Neural cell (in vitro differentiated cells): ENCODE measurements at regions not wholly inside any gene's neighbourhood (a gene's known extent, or its start where the extent isn't known, plus 50 kb on each side); places are given as distances from the start of the nearest gene placed in this dataset.

Source experiments
- H2AFZ ChIP-seq: fragments of 200-600, 300-800 bp; sonication (generic), shearing (Covaris generic); 2 replicates; pipeline ENCODE4 v1.6.0; 2014; ENCODE audit warnings: low read depth, mild to moderate bottlenecking, antibody characterized with exemption, low read length, moderate library complexity
- H3F3A ChIP-seq: fragments of 200-600 bp; shearing (Covaris generic); 2 replicates; pipeline ENCODE4 v1.6.1; 2016; ENCODE audit warnings: mild to moderate bottlenecking, moderate library complexity, mixed read lengths, antibody characterized with exemption, low read length; ENCODE audit not compliant: insufficient read depth, poor library complexity, severe bottlenecking
- H3K27ac ChIP-seq: fragments of 200-600, 300-800 bp; sonication (generic), shearing (Covaris generic); 2 replicates; pipeline ENCODE4 v1.5.1; 2014; ENCODE audit warnings: mild to moderate bottlenecking, low read length, moderate library complexity
- H3K27me3 ChIP-seq: fragments of 300-800, 200-600 bp; sonication (generic), shearing (Covaris generic); 2 replicates; pipeline ENCODE4 v1.6.0; 2014; ENCODE audit warnings: mild to moderate bottlenecking, low read depth, low read length, moderate library complexity; ENCODE audit not compliant: insufficient read depth
- H3K36me3 ChIP-seq: fragments of 300-800, 200-600 bp; sonication (generic), shearing (Covaris generic); 2 replicates; pipeline ENCODE4 v1.5.1; 2014; ENCODE audit warnings: mild to moderate bottlenecking, antibody characterized with exemption, low read length, moderate library complexity; ENCODE audit not compliant: insufficient read depth
- H3K4me2 ChIP-seq: fragments of 300-800, 200-600 bp; sonication (generic), shearing (Covaris generic); 2 replicates; pipeline ENCODE4 v1.6.0; 2014; ENCODE audit warnings: mild to moderate bottlenecking, low read length
- H3K4me3 ChIP-seq: fragments of 300-800, 200-600 bp; sonication (generic), shearing (Covaris generic); 2 replicates; pipeline ENCODE4 v1.5.1; 2014; ENCODE audit warnings: mild to moderate bottlenecking, low read length, moderate library complexity
- H3K79me2 ChIP-seq: fragments of 200-600 bp; shearing (Covaris generic); replicated peaks from 2 replicates; pipeline ENCODE4 v1.6.0; 2014; ENCODE audit warnings: mild to moderate bottlenecking, low read length, moderate library complexity; ENCODE audit not compliant: insufficient read depth
- H3K9ac ChIP-seq: fragments of 300-800, 200-600 bp; sonication (generic), shearing (Covaris generic); 2 replicates; pipeline ENCODE4 v1.6.1; 2016; ENCODE audit warnings: mild to moderate bottlenecking, low read length, mixed read lengths
- H3K9me2 ChIP-seq: fragments of 200-600 bp; shearing (Covaris generic); 2 replicates; pipeline ENCODE4 v1.6.1; 2016; ENCODE audit warnings: mild to moderate bottlenecking, low read length, mixed read lengths; ENCODE audit not compliant: insufficient read depth
- H3K9me3 ChIP-seq: fragments of 200-600, 300-800 bp; sonication (generic), shearing (Covaris generic); 2 replicates; pipeline ENCODE4 v1.6.1; 2016; ENCODE audit warnings: mild to moderate bottlenecking, mixed run types, low read length, moderate library complexity, mixed read lengths
- H4K20me1 ChIP-seq: fragments of 200-600 bp; shearing (Covaris generic); 2 replicates; pipeline ENCODE4 v1.6.1; 2016; ENCODE audit warnings: mild to moderate bottlenecking, mixed run types; ENCODE audit not compliant: insufficient read depth
- CTCF ChIP-seq: fragments of 450-650 bp; IDR thresholded peaks from 2 replicates; pipeline ENCODE4 v1.5.1; 2014; ENCODE audit warnings: antibody characterized with exemption, mild to moderate bottlenecking, moderate library complexity; ENCODE audit not compliant: poor library complexity, severe bottlenecking
- EP300 ChIP-seq: fragments of 450-650 bp; conservative IDR thresholded peaks from 2 replicates; pipeline ENCODE4 v1.6.1; 2014; ENCODE audit warnings: antibody characterized with exemption, mild to moderate bottlenecking, moderate library complexity; ENCODE audit not compliant: poor library complexity, severe bottlenecking
- EZH2 ChIP-seq: fragments of 200-600, 300-800 bp; shearing (Covaris generic), sonication (generic); IDR thresholded peaks from 2 replicates; pipeline ENCODE4 v1.6.1; 2014; ENCODE audit warnings: antibody characterized with exemption, low read length, borderline replicate concordance, mild to moderate bottlenecking; ENCODE audit not compliant: insufficient read depth, poor library complexity, severe bottlenecking
- MXI1 ChIP-seq: fragments of 450-650 bp; conservative IDR thresholded peaks from 2 replicates; pipeline ENCODE4 v1.6.1; 2014; ENCODE audit warnings: antibody characterized with exemption, mild to moderate bottlenecking; ENCODE audit not compliant: poor library complexity, severe bottlenecking
- POLR2AphosphoS5 ChIP-seq: IDR thresholded peaks from 2 replicates; pipeline ENCODE4 v1.6.1; 2012
- RAD21 ChIP-seq: fragments of 450-650 bp; conservative IDR thresholded peaks from 2 replicates; pipeline ENCODE4 v1.6.1; 2014; ENCODE audit warnings: antibody characterized with exemption, mild to moderate bottlenecking, moderate library complexity
- REST ChIP-seq: IDR thresholded peaks from 2 replicates; pipeline ENCODE4 v1.6.1; 2012; ENCODE audit warnings: borderline replicate concordance
- SMC3 ChIP-seq: fragments of 450-650 bp; conservative IDR thresholded peaks from 2 replicates; pipeline ENCODE4 v1.6.1; 2014; ENCODE audit warnings: antibody characterized with exemption, mild to moderate bottlenecking, moderate library complexity; ENCODE audit not compliant: poor library complexity
- TAF1 ChIP-seq: IDR thresholded peaks from 2 replicates; pipeline ENCODE4 v1.6.1; 2012; ENCODE audit warnings: low read depth

- H3K27me3 ChIP-seq, result no peaks in the 10 kb centered on the region
- no peak overlapping the region for H3K9ac ChIP-seq
- H3K4me2 ChIP-seq, result no peak overlapping the region
- H3K36me3 ChIP-seq, result no peaks in the 10 kb centered on the region
- no peak overlapping the region for H3K27ac ChIP-seq
- H3K9me3 ChIP-seq, result no peaks in the 10 kb centered on the region
- H3F3A ChIP-seq, result no peaks in the 10 kb centered on the region
- H4K20me1 ChIP-seq, result no peaks in the 10 kb centered on the region
- H3K4me3 ChIP-seq, result no peak overlapping the region
- H3K9me2 ChIP-seq, result no peaks in the 10 kb centered on the region
- H3K79me2 ChIP-seq, result no peaks in the 10 kb centered on the region
- no peak overlapping the region for H2AFZ ChIP-seq
- TF ChIP-seq MXI1 (no peak), SMC3 (no peak), EZH2 (no peak), POLR2AphosphoS5 (no peak), EP300 (no peak), TAF1 (no peak), RAD21 (no peak), CTCF (no peak)
Observed at GRCh38 chr10:125296598-125296997, 136.2 kb upstream of the CTBP2 start.

- H3K27me3 ChIP-seq, result no peaks in the 10 kb centered on the region
- H2AFZ ChIP-seq, result no peak overlapping the region
- no peak overlapping the region for H3K4me3 ChIP-seq
- TF ChIP-seq MXI1 (no peak), SMC3 (no peak), CTCF (no peak), RAD21 (no peak), REST (no peak), TAF1 (no peak), EZH2 (no peak), POLR2AphosphoS5 (no peak), EP300 (no peak)
- no peaks in the 10 kb centered on the region for H4K20me1 ChIP-seq
- H3K9me2 ChIP-seq, result no peaks in the 10 kb centered on the region
- no peaks in the 10 kb centered on the region for H3F3A ChIP-seq
- no peak overlapping the region for H3K4me2 ChIP-seq
- H3K9ac ChIP-seq, result no peak overlapping the region
- H3K79me2 ChIP-seq, result no peaks in the 10 kb centered on the region
- no peaks in the 10 kb centered on the region for H3K9me3 ChIP-seq
- no peak overlapping the region for H3K27ac ChIP-seq
- H3K36me3 ChIP-seq, result no peaks in the 10 kb centered on the region
Observed at GRCh38 chr10:125294109-125294508, 133.7 kb upstream of the CTBP2 start.
